K562 (cell line): ENCODE measurements at regions not wholly inside any gene's neighbourhood (a gene's known extent, or its start where the extent isn't known, plus 50 kb on each side); places are given as distances from the start of the nearest gene placed in this dataset.

ENCODE experiments used
- ATAC-seq: fragments of 200-7000 bp; cut with Tn5 transposase; 3 replicates; pipeline ENCODE4 v1.9.1; 2020; ENCODE audit warnings: moderate library complexity
- BruUV-seq: library from RNA; stranded (reverse); fragments of 400-500 nt; replicated peaks from 2 replicates; lab custom pipeline; 2021; lab: Mats Ljungman, UMichigan
- CTCF ChIA-PET: fragments of 300-600 bp; formaldehyde crosslinking; extraction: SDS; loops from one replicate; lab custom pipeline; 2021; ENCODE audit warnings: low intra/inter-chr PET ratio; lab: Yijun Ruan, JAX
- POLR2A ChIA-PET: fragments of 300-600, 350-650 bp; sonication (Branson Sonifier 250); formaldehyde crosslinking; extraction: SDS; loops from one replicate; lab custom pipeline; 2021; ENCODE audit warnings: antibody characterized with exemption, inconsistent platforms; lab: Yijun Ruan, JAX
- DNase-seq, 4 experiments: peaks; one replicate each; pipeline versions ENCODE4 v3.0.0 to v3.0.0-alpha.2; 2011 to 2018; ENCODE audit warnings: low spot score in 3 of 4, mixed read lengths in 3 of 4; ENCODE audit errors: extremely low read depth in 1 of 4
- FAIRE-seq: peaks from 2 replicates; lab custom pipeline; 2011; peaks lifted over from hg19 to GRCh38; lab: Jason Lieb, UNC
- H2AFZ ChIP-seq: 2 replicates; pipeline ENCODE4 v1.6.0; 2011; ENCODE audit warnings: low read depth, low read length, control low read depth, inconsistent platforms
- H3K27ac ChIP-seq: fragments of 200-600 bp; 3 replicates; pipeline ENCODE4 v1.8.0; 2011; ENCODE audit warnings: low read depth, mild to moderate bottlenecking, control low read depth, inconsistent platforms, low read length, moderate library complexity, mixed read lengths; ENCODE audit errors: extremely low read depth
- H3K27me3 ChIP-seq, 2 experiments: fragments of 300-600 bp in 1 of 2; 2 replicates in 1 of 2; 3 replicates in 1 of 2; pipeline versions ENCODE4 v1.6.0 to v1.8.0; 2011; ENCODE audit warnings: inconsistent platforms in 2 of 2, low read length in 2 of 2, mild to moderate bottlenecking in 1 of 2, mixed read lengths in 1 of 2, moderate library complexity in 1 of 2; ENCODE audit not compliant: control insufficient read depth in 2 of 2, insufficient read depth in 2 of 2
- H3K36me3 ChIP-seq: fragments of 300-600 bp; 3 replicates; pipeline ENCODE4 v1.8.0; 2011; ENCODE audit warnings: mild to moderate bottlenecking, low read length, inconsistent platforms; ENCODE audit not compliant: control insufficient read depth, insufficient read depth
- H3K4me1 ChIP-seq, 2 experiments: fragments of 200-600 bp in 1 of 2; replicated peaks in 1 of 2; 2 replicates in 1 of 2; 3 replicates in 1 of 2; pipeline versions ENCODE4 v1.5.1 to v1.8.0; 2011; ENCODE audit warnings: inconsistent platforms in 2 of 2, low read length in 2 of 2, mild to moderate bottlenecking in 1 of 2, mixed read lengths in 1 of 2, moderate library complexity in 1 of 2; ENCODE audit not compliant: control insufficient read depth in 2 of 2, insufficient read depth in 2 of 2
- H3K4me2 ChIP-seq: 2 replicates; pipeline ENCODE4 v1.6.1; 2011; ENCODE audit warnings: low read length, control low read depth, inconsistent platforms, mixed read lengths; ENCODE audit not compliant: insufficient read depth
- H3K4me3 ChIP-seq: fragments of 200-600 bp; sonication (generic), shearing (Covaris generic); 2 replicates; pipeline ENCODE4 v1.5.1; 2016; ENCODE audit warnings: control low read depth, inconsistent platforms
- H3K79me2 ChIP-seq: fragments of 200-600 bp; 3 replicates; pipeline ENCODE4 v1.8.0; 2011; ENCODE audit warnings: low read length, inconsistent platforms; ENCODE audit not compliant: control insufficient read depth, insufficient read depth
- H3K9ac ChIP-seq, 2 experiments: 2 replicates each; pipeline versions ENCODE4 v1.6.0 to v1.6.1; 2011; ENCODE audit warnings: low read depth in 2 of 2, low read length in 2 of 2, control low read depth in 1 of 2, inconsistent platforms in 1 of 2, mild to moderate bottlenecking in 1 of 2, mixed read lengths in 1 of 2; ENCODE audit not compliant: insufficient read depth in 1 of 2
- H3K9me1 ChIP-seq: one replicate; pipeline ENCODE4 v1.6.0; 2011; ENCODE audit warnings: inconsistent platforms, mild to moderate bottlenecking, low read length, moderate library complexity; ENCODE audit not compliant: control insufficient read depth, insufficient read depth
- H3K9me3 ChIP-seq: replicated peaks from 2 replicates; pipeline ENCODE4 v1.5.1; 2011; ENCODE audit warnings: low read depth, low read length, inconsistent platforms; ENCODE audit not compliant: control insufficient read depth, insufficient read depth
- H4K20me1 ChIP-seq: replicated peaks from 2 replicates; pipeline ENCODE4 v1.6.1; 2011; ENCODE audit warnings: low read length, inconsistent platforms, mixed read lengths; ENCODE audit not compliant: control insufficient read depth, insufficient read depth
- CBX3 ChIP-seq, 2 experiments: IDR thresholded peaks; 1 replicate in 1 of 2; 2 replicates in 1 of 2; pipeline ENCODE4 v1.6.1; 2012; ENCODE audit warnings: inconsistent platforms in 2 of 2, low read length in 2 of 2, borderline replicate concordance in 1 of 2, control low read depth in 1 of 2
- CBX5 ChIP-seq: IDR thresholded peaks from 2 replicates; pipeline ENCODE4 v1.6.1; 2014; ENCODE audit warnings: low read depth, borderline replicate concordance
- POU5F1 ChIP-seq: fragments of 150-350 bp; IDR thresholded peaks from 2 replicates; pipeline ENCODE4 v1.6.1; 2014; ENCODE audit warnings: borderline replicate concordance, low read length, low read depth, mild to moderate bottlenecking; ENCODE audit not compliant: partially characterized antibody
- WGBS: fragments of 100-300 bp; shearing (Covaris generic); methylation state at CpG from one replicate; pipeline ENCODE4 v1.1.6; 2016; ENCODE audit warnings: low coverage, mixed read lengths; ENCODE audit not compliant: insufficient coverage; ENCODE audit errors: missing lambda C conversion rate; 5-methylcytosine and 5-hydroxymethylcytosine counted together
- in situ Hi-C: fragments of 300-500 bp; cut with MboI; formaldehyde crosslinking; loops from 4 replicates; pipeline ENCODE4 v1.15.0; 2018; ENCODE audit warnings: inconsistent platforms, mixed read lengths
- intact Hi-C: fragments of 100-400 bp; cut with micrococcal nuclease; formaldehyde crosslinking; loops from 2 replicates; pipeline ENCODE4 v1.14.2; 2022
- TF ChIP-seq, protein P1 (sequence below): fragments of 200-600 bp; sonication (generic); IDR thresholded peaks from one replicate; pipeline ENCODE4 v1.6.1; 2012; ENCODE audit warnings: mild to moderate bottlenecking, low read depth, low read length, inconsistent platforms

DNA sequence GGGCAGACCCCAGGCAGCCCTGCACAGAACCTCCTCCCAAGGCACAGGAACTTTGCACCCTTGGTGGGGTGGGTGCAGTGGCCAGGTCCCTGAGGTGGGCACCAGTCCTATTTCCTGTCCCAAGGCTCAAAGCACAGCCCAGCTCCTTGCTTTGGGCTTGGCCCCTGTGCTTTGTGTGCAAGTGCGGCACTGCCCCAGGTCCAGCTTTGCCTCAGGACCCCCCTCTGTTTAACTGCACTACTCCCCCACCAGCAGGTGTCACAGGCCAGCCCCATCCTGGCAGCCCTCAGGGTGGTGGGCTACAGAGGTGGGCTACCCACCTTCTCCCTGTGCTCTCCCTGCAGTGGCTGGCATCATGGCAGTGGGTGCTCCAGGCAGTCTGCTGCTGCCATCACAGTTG is 2469.0 kb downstream of the PCDH7 start:
- Histone ChIP-seq H3K9me1 (no peaks in the 10 kb centered on the region), H3K27ac (no peak overlapping the region), H3K4me1 (no peaks in the 10 kb centered on the region), H4K20me1 (no peaks in the 10 kb centered on the region), H3K27me3 (no peaks in the 10 kb centered on the region), H3K36me3 (no peaks in the 10 kb centered on the region), H2AFZ (no peak overlapping the region), H3K4me2 (no peak overlapping the region), H3K9me3 (no peaks in the 10 kb centered on the region; the same call in 1 of the 2 replicates), H3K4me3 (no peak overlapping the region), H3K79me2 (no peaks in the 10 kb centered on the region), H3K9ac (no peak overlapping the region)
- intact Hi-C loops = no loop called here
- no peak for FAIRE-seq
- ATAC-seq = no peak
- 0% methylated on average over 1 of the region's 1 CpG for WGBS
- in situ Hi-C loops = no loop called here
- ChIA-PET CTCF (no interaction called here), POLR2A (no interaction called here)
- TF ChIP-seq, protein P1, sequence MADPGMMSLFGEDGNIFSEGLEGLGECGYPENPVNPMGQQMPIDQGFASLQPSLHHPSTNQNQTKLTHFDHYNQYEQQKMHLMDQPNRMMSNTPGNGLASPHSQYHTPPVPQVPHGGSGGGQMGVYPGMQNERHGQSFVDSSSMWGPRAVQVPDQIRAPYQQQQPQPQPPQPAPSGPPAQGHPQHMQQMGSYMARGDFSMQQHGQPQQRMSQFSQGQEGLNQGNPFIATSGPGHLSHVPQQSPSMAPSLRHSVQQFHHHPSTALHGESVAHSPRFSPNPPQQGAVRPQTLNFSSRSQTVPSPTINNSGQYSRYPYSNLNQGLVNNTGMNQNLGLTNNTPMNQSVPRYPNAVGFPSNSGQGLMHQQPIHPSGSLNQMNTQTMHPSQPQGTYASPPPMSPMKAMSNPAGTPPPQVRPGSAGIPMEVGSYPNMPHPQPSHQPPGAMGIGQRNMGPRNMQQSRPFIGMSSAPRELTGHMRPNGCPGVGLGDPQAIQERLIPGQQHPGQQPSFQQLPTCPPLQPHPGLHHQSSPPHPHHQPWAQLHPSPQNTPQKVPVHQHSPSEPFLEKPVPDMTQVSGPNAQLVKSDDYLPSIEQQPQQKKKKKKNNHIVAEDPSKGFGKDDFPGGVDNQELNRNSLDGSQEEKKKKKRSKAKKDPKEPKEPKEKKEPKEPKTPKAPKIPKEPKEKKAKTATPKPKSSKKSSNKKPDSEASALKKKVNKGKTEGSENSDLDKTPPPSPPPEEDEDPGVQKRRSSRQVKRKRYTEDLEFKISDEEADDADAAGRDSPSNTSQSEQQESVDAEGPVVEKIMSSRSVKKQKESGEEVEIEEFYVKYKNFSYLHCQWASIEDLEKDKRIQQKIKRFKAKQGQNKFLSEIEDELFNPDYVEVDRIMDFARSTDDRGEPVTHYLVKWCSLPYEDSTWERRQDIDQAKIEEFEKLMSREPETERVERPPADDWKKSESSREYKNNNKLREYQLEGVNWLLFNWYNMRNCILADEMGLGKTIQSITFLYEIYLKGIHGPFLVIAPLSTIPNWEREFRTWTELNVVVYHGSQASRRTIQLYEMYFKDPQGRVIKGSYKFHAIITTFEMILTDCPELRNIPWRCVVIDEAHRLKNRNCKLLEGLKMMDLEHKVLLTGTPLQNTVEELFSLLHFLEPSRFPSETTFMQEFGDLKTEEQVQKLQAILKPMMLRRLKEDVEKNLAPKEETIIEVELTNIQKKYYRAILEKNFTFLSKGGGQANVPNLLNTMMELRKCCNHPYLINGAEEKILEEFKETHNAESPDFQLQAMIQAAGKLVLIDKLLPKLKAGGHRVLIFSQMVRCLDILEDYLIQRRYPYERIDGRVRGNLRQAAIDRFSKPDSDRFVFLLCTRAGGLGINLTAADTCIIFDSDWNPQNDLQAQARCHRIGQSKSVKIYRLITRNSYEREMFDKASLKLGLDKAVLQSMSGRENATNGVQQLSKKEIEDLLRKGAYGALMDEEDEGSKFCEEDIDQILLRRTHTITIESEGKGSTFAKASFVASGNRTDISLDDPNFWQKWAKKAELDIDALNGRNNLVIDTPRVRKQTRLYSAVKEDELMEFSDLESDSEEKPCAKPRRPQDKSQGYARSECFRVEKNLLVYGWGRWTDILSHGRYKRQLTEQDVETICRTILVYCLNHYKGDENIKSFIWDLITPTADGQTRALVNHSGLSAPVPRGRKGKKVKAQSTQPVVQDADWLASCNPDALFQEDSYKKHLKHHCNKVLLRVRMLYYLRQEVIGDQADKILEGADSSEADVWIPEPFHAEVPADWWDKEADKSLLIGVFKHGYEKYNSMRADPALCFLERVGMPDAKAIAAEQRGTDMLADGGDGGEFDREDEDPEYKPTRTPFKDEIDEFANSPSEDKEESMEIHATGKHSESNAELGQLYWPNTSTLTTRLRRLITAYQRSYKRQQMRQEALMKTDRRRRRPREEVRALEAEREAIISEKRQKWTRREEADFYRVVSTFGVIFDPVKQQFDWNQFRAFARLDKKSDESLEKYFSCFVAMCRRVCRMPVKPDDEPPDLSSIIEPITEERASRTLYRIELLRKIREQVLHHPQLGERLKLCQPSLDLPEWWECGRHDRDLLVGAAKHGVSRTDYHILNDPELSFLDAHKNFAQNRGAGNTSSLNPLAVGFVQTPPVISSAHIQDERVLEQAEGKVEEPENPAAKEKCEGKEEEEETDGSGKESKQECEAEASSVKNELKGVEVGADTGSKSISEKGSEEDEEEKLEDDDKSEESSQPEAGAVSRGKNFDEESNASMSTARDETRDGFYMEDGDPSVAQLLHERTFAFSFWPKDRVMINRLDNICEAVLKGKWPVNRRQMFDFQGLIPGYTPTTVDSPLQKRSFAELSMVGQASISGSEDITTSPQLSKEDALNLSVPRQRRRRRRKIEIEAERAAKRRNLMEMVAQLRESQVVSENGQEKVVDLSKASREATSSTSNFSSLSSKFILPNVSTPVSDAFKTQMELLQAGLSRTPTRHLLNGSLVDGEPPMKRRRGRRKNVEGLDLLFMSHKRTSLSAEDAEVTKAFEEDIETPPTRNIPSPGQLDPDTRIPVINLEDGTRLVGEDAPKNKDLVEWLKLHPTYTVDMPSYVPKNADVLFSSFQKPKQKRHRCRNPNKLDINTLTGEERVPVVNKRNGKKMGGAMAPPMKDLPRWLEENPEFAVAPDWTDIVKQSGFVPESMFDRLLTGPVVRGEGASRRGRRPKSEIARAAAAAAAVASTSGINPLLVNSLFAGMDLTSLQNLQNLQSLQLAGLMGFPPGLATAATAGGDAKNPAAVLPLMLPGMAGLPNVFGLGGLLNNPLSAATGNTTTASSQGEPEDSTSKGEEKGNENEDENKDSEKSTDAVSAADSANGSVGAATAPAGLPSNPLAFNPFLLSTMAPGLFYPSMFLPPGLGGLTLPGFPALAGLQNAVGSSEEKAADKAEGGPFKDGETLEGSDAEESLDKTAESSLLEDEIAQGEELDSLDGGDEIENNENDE = no peak
- TF ChIP-seq POU5F1 (no peak), CBX3 (IDR thresholded peaks at IDR 0.05; ENCODE audit: borderline replicate concordance in 1 of 2, low read length in 2 of 2) (no peak), CBX5 (no peak)
- no peak for DNase-seq
- no TSS peak for BruUV-seq
